ENCODE measurements at regions not wholly inside any gene's neighbourhood (a gene's known extent, or its start where the extent isn't known, plus 50 kb on each side); places are given as distances from the start of the nearest gene placed in this dataset.

- TF ChIP-seq CTCF (optimal IDR thresholded peaks at IDR 0.05 in 1 of 3, IDR thresholded peaks at IDR 0.05 in 1 of 3, conservative IDR thresholded peaks at IDR 0.05 in 1 of 3; ENCODE audit: extremely low read depth in 1 of 3, insufficient read depth in 2 of 3, low read length in 3 of 3) (no peak), EZH2 (IDR thresholded peaks at IDR 0.05; ENCODE audit: low read length) (no peak)
Measured at GRCh38 chr7:106590209-106590816, 70.6 kb downstream of the CCDC71L start.
